Embryonic facial prominence (tissue), 1 donor: ENCODE measurements at regions not wholly inside any gene's neighbourhood (a gene's known extent, or its start where the extent isn't known, plus 50 kb on each side); places are given as distances from the start of the nearest gene placed in this dataset.
"Not testable (repeated sequence)": the region's sequence is repeated elsewhere in the genome, so short reads cannot be mapped to it uniquely, and the experiment has no call there.

Source experiments
- DNase-seq: peaks from one replicate; pipeline ENCODE4 v3.0.0-alpha.2; 2016; ENCODE audit errors: extremely low spot score

- no peak for DNase-seq
Observed at GRCh38 chr6:144476286-144476685, 191.2 kb downstream of the UTRN start.

GRCh38 chr6:144477396-144477795 lies 192.3 kb downstream of the UTRN start:
- no peak for DNase-seq

GRCh38 chr6:144477856-144478255 lies 192.7 kb downstream of the UTRN start:
- no peak for DNase-seq

- no peak for DNase-seq
Observed at GRCh38 chr6:144478483-144478882, 193.3 kb downstream of the UTRN start.

- no peak for DNase-seq
Observed at GRCh38 chr6:144479991-144480390, 194.9 kb downstream of the UTRN start.

GRCh38 chr6:144480473-144480872 lies 195.3 kb downstream of the UTRN start:
- DNase-seq: no peak

GRCh38 chr6:144481527-144481926 lies 196.4 kb downstream of the UTRN start:
- DNase-seq: no peak

GRCh38 chr6:144482142-144482541 lies 197.0 kb downstream of the UTRN start:
- peak; percentile 54 for DNase-seq

- no peak for DNase-seq
Observed at GRCh38 chr6:144485531-144485930, 200.4 kb downstream of the UTRN start.

- no peak for DNase-seq
Observed at GRCh38 chr6:144488590-144488989, 203.5 kb downstream of the UTRN start.

- no peak for DNase-seq
Observed at GRCh38 chr6:144493035-144493910, 208.1 kb downstream of the UTRN start.

- DNase-seq: not testable (repeated sequence)
Observed at GRCh38 chr6:144495076-144495475, 209.9 kb downstream of the UTRN start.

GRCh38 chr6:144497650-144498049 lies 212.5 kb downstream of the UTRN start:
- no peak for DNase-seq

- DNase-seq: no peak
Observed at GRCh38 chr6:144500892-144501291, 215.8 kb downstream of the UTRN start.

- not testable (repeated sequence) for DNase-seq
Observed at GRCh38 chr6:144505214-144505613, 220.1 kb downstream of the UTRN start.

- not testable (repeated sequence) for DNase-seq
Observed at GRCh38 chr6:144506051-144506450, 220.9 kb downstream of the UTRN start.

GRCh38 chr6:144507772-144508312 lies 222.7 kb downstream of the UTRN start:
- not testable (repeated sequence) for DNase-seq

GRCh38 chr6:144510859-144511258 lies 225.7 kb downstream of the UTRN start:
- DNase-seq: no peak

- DNase-seq: no peak
Observed at GRCh38 chr6:144515761-144516160, 230.6 kb downstream of the UTRN start.

GRCh38 chr6:144519426-144519825 lies 234.3 kb downstream of the UTRN start:
- no peak for DNase-seq

- DNase-seq: no peak
Observed at GRCh38 chr6:144528743-144529425, 243.7 kb downstream of the UTRN start.

- no peak for DNase-seq
Observed at GRCh38 chr6:144530118-144530517, 245.0 kb downstream of the UTRN start.

GRCh38 chr6:144532238-144532637 lies 247.1 kb downstream of the UTRN start:
- not testable (repeated sequence) for DNase-seq
